GM21381 (cell line): ENCODE measurements at regions not wholly inside any gene's neighbourhood (a gene's known extent, or its start where the extent isn't known, plus 50 kb on each side); places are given as distances from the start of the nearest gene placed in this dataset.

Experiments
- ATAC-seq: cut with Tn5 transposase; IDR thresholded peaks from one replicate; pipeline ENCODE4 v1.9.1; 2021; ENCODE audit warnings: mild to moderate bottlenecking, moderate library complexity; ENCODE audit not compliant: unreplicated experiment

- no peak for ATAC-seq
Measured at GRCh38 chr10:128604025-128604424, 477.8 kb upstream of the MKI67 start.

DNA sequence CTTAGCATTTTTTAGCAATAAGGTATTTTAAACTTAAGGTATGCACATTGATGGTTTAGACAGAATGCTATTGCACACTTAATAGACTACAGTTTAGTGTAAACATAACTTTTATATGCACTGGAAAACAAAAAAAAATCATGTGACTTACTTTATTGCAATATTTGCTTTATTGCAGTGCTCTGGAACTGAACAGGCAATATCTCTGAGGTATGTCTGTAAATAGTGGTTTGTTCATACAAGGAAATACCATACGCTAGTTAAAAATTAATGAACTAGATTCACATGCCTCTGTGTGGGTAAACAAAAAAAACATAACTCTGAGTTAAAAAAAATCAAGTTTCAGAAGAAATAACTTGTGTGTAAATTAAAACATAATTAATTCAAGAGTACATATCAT is 479.0 kb upstream of the MKI67 start:
- no peak for ATAC-seq

DNA sequence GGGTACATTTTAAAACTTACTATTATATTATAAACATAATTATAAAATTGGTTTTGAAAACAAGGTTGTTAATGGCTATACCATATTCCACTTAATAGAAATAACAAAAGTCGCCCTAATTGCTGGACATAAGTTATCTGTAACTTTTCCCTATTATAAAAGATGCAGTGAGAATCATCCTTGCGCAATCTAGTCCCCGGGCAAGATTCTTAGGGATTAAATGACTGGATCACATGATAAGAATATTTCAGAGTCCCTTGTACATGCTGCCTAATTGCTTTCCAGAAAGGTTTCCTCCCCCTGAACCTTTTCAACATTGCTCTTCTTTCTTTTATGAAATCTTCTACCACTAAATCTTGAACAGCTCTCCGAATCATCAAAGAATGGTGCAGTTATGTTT is 479.8 kb upstream of the MKI67 start:
- ATAC-seq = no peak

DNA sequence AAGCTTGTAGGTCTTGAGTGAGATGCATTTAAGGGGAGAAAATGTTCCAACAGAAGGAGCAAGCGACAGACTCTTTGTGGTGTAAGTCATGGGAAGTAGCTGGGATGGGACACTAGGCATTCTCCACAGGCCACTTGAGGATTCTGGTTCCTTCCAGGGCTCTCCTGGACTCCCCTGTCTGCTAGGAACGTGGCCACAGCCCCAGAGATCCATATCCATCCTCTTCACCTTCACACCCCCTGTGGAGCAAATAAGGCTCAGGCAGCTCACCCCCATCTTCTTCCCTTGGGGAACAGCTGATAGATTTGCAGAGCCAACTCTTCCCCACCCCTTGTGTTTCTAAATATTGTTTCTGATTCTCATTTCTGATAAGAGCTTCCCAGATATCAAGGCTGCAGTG is 482.6 kb upstream of the MKI67 start:
- no peak for ATAC-seq

DNA sequence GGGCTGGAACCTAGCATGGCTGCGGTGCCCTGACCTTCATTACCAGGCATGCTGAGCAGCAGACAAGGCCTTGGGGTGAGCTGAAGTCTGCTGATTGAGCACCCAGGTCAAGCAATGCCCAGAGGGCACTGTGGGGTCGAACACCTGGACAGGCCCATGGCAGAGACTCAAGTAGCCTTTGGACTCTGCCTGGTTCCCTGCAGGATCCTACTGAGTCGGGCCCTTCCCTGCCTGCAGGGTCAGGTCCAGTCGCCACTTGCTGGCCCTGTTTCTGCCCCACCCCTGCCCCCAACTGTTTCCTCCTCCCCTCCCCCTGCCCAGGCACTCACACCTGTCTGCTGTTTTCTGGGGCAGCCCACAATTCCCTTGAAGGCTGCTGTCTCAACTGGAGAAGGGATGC is 483.2 kb upstream of the MKI67 start:
- ATAC-seq = no peak

- ATAC-seq = no peak
Measured at GRCh38 chr10:128610113-128610512, 483.9 kb upstream of the MKI67 start.

DNA sequence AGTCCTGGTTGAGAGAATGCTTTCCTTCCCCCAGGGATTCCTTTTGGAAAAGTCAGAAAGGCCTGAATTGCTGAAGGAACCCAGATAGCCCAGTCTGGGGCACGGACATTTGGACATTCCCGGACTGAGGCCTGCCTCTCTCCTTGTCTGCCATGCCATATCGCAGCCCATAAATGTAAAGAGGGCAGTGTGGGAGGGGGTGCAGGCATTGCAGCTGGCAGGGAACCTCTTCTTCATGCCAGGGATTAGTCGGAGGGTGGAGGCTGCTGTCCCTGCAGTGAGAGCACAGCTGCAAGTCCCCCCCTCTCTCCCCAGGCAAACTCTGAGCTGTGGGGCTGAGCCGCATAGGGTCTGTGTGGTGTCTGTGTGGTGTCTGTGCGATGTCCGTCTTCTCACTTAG is 486.0 kb upstream of the MKI67 start:
- ATAC-seq = no peak

- ATAC-seq = no peak
Measured at GRCh38 chr10:128612631-128613030, 486.4 kb upstream of the MKI67 start.

DNA sequence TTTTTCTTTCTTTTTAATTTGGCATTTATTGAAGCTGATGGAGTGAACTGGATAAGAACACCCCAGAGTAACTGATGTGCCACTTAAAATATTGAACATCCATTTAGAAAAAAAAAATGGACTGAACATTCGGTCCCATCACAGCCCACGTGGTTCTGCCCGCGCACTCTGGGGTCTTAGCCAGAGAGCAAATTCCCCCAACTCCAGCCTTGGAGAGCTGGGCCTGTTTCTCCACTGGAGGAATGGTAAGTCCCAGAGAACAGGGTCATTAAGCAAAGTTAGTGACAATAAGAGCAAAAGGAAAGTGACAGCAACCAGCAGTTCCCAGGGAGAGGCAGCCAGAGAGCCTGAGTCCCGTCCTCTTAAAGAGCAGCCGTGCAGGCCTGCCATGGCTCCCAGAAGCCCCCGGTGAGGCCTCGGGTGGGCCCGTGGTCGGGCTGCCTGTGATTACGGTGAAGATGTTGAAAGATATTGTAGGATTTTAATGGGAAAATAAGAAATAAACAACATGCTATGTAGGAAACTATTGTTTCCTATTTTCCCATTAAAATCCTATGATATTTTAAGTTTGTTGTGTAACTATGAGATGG is 487.9 kb upstream of the MKI67 start:
- no peak for ATAC-seq

DNA sequence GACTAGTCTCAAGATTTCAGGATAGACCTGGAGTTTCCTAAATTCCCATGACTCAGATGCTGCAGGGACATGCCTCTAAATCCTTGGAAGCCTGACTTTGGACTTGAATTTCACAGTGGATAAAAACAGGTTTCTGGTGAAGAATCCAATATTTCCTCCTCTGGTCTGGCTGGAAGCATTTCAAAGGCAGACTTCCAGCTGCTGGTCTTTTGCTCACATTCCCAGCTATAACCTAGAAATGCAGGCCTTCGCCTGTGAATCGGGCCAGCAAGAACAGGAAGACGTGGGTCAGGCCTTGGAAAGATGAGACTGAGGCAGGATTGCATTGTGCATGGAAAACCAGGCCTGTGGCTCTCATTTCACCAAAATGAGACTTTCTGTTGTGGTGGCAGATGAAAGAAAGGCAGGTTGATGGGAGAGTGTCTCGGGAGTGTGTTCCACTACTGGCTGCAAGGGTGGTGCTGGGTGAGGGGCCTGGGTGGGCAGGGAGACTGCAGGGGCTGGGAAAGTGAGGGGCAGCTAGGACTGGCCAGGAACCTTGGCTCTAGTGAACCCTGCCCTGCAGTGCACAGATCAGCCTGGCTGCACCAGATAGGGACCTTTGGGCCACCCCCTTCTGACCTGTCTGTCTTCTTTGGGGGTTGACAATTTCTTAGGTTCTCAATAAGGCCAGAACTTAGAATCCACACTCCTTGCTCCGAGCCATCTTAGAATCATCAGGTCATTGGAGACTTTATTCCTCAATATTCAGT is 488.8 kb upstream of the MKI67 start:
- ATAC-seq = no peak

GRCh38 chr10:128617532-128617931 is 491.3 kb upstream of the MKI67 start:
- ATAC-seq = no peak

DNA sequence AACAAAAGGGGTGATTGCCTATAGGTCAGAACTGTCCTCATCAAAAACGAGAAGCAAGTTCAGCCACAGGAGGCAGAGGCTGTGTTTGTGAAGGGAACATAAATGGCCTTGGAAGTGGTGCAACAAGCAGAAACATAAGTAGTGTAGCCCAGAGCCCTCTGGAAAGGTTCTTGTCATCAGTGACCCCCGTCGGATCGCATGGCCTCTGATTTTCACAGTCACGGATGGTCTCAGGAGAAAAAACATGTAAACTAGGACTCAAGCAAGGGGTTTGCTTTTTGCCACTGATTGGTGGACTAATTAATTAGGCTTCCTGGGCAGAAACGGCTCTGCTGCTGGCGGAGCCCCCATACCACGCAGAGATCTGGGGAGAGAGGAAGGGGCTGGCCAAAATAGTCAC is 496.5 kb upstream of the MKI67 start:
- no peak for ATAC-seq

GRCh38 chr10:128623776-128624175 is 497.6 kb upstream of the MKI67 start:
- ATAC-seq = no peak

- no peak for ATAC-seq
Measured at GRCh38 chr10:128624656-128625530, 498.7 kb upstream of the MKI67 start.

GRCh38 chr10:128625926-128626325 is 499.7 kb upstream of the MKI67 start:
- ATAC-seq = no peak

DNA sequence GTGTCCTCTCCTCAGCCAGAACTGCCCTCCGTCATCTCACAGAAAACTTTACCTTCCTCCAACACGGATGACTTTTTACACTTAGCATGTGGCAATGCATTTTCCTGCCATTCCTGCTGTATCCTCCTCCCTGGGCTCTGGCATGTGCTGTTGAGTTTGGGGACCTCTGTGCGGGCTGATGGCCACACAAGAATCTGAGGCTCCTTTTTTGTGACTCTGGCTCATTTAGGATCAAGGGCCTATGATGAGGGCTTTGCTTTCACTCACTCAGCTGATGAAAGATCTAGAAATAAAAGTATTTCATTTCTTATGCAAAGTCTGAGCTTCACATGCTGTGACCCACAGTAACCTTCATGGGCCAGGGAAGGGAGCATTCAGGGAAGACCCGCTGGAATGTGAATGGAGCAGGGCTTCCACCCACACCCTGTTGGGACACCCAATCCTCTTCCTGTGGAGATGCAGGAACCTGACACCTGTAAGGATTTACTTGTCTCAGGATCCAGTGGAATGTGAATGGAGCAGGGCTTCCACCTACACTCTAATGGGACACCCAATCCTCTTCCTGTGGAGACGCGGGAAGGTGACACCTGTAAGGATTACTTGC is 500.3 kb upstream of the MKI67 start:
- ATAC-seq = no peak

GRCh38 chr10:128627811-128628210 is 501.6 kb upstream of the MKI67 start:
- no peak for ATAC-seq

- no peak for ATAC-seq
Measured at GRCh38 chr10:128628252-128628651, 502.0 kb upstream of the MKI67 start.

DNA sequence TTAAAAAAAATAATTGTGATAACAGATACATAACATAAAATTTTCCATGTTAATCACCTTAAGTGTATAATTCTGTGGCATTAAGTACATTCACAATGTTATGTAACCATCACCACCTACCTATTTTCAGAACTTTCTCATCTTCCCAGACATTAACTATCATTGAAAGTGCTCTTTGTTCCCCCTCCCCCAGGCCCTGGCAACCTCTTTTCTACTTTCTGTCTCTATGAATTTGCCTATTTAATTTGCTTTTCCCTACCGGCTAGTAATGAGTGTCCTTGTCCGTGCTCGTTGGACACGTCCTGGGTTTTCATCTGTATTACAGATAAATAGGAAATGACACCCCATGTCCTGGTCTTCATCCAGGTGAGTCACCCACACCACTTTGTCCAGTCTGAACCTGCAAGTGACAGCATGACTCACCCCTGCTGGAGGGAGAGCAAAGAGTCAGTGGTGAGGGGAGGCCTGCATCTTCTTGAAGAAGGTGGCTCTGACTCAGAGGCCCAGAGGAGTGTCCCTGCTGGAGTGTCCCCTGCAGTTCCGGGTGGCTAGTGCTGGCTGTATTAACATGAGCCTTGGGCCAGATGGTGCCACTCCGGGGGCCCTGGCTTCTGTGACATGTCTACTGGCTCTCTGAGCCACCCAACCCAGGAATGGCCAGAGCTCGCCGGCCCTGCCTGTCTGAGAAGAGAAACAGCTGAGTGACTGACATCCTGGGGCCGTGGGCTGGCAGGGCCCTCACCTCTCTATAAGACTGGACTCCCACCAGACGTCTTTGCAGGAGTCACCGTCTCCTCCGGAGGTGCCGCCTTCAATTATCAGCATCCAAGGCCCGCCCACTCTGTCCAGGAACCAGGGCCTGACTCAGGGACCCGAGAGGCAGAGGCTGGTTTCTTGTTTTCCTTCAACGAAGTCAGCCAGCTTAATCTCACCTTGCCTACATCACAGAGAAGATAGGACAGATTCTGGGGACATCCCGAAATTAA is 503.2 kb upstream of the MKI67 start:
- no peak for ATAC-seq

- no peak for ATAC-seq
Measured at GRCh38 chr10:128630787-128631252, 504.6 kb upstream of the MKI67 start.
